ENCODE measurements at regions not wholly inside any gene's neighbourhood (a gene's known extent, or its start where the extent isn't known, plus 50 kb on each side); places are given as distances from the start of the nearest gene placed in this dataset.

DNA sequence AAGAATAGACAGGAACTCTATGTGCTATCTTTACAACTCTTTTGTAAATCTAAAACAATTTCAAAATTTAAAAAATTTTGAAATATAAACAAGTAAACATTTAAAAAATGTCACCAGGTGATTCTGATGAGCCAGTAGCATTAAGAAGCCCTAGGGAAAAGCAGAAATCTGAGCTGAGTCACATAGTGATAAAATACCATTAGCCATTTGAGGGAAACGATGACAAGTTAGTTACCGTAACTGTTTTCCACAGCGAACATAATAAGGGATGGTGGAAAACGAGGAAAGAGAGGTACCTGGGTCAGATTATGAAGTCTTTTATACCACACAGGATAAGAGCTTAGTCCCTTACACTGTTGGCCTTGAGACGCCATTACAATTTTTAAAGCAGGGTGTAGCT is 55.5 kb downstream of the PRR15 start:
- no peak for DNase-seq
- POLR2A ChIA-PET = no interaction called here
- no peaks in the 10 kb centered on the region for H3K9me3 ChIP-seq (ENCODE audit: control extremely low read depth in 1 of 3, control insufficient read depth in 2 of 3, insufficient read depth in 1 of 3, low read length in 2 of 3)
- ATAC-seq (ENCODE audit: low read depth) = no peak
- no peak overlapping the region for H2AFZ ChIP-seq (ENCODE audit: insufficient read depth, low read depth, low read length, poor library complexity, severe bottlenecking)
- H4K20me1 ChIP-seq (ENCODE audit: control insufficient read depth, insufficient read depth, low read length, poor library complexity, severe bottlenecking) = no peaks in the 10 kb centered on the region
- H3K27me3 ChIP-seq (replicated peaks in 1 of 4; ENCODE audit: control extremely low read depth in 1 of 4, control insufficient read depth in 3 of 4, insufficient read depth in 4 of 4, low read length in 3 of 4) = peaks cover 0 to 2% (median 0%) of the 10 kb centered on the region in 4 experiments
- H3K27me3 Mint-ChIP-seq = peaks cover 38% of the 10 kb centered on the region
- H3K27ac ChIP-seq (ENCODE audit: low read length in 2 of 2) = no peak overlapping the region
- H3K4me1 ChIP-seq (ENCODE audit: control insufficient read depth in 2 of 2, insufficient read depth in 2 of 2, low read length in 2 of 2) = no peaks in the 10 kb centered on the region
- no peak overlapping the region for H3K4me2 ChIP-seq (replicated peaks; ENCODE audit: low read depth, low read length, poor library complexity, severe bottlenecking)
- H3K4me3 ChIP-seq (ENCODE audit: control extremely low read depth in 1 of 5, extremely low read depth in 1 of 5, insufficient read depth in 1 of 5, low read depth in 2 of 5, low read length in 4 of 5) = no peak overlapping the region
- H3K9ac ChIP-seq (ENCODE audit: low read length) = no peak overlapping the region
- CTCF ChIA-PET = no interaction called here
- intact Hi-C loops (cut with micrococcal nuclease) = no loop called here
- WGBS (ENCODE audit: insufficient coverage) = no CpG with 5 or more reads among the region's 5 CpGs
- TF ChIP-seq CTCF (IDR thresholded peaks at IDR 0.05) (no peak), EZH2 (IDR thresholded peaks at IDR 0.05; ENCODE audit: borderline replicate concordance, insufficient read depth, low read depth, low read length, poor library complexity, severe bottlenecking) (no peak)
- H3K4me1 Mint-ChIP-seq = no peaks in the 10 kb centered on the region
- H3K27ac Mint-ChIP-seq = no peak overlapping the region
- no peaks in the 10 kb centered on the region for H3K79me2 ChIP-seq (ENCODE audit: control insufficient read depth, insufficient read depth, low read length)
- H3K36me3 ChIP-seq (replicated peaks in 1 of 2; ENCODE audit: control extremely low read depth in 1 of 2, control insufficient read depth in 1 of 2, extremely low read depth in 1 of 2, insufficient read depth in 2 of 2, low read length in 1 of 2) = no peaks in the 10 kb centered on the region
- peaks cover 2% of the 10 kb centered on the region for H3K9me3 Mint-ChIP-seq (ENCODE audit: insufficient read depth)
- no peak overlapping the region for H3K4me3 Mint-ChIP-seq

- POLR2A ChIA-PET = no interaction called here
- Histone ChIP-seq H3K4me1 (ENCODE audit: control insufficient read depth in 2 of 2, insufficient read depth in 2 of 2, low read length in 2 of 2) (no peaks in the 10 kb centered on the region), H3K27me3 (replicated peaks in 1 of 4; ENCODE audit: control extremely low read depth in 1 of 4, control insufficient read depth in 3 of 4, insufficient read depth in 4 of 4, low read length in 3 of 4) (peaks cover 0 to 2% (median 0%) of the 10 kb centered on the region in 4 experiments), H3K79me2 (ENCODE audit: control insufficient read depth, insufficient read depth, low read length) (no peaks in the 10 kb centered on the region), H4K20me1 (ENCODE audit: control insufficient read depth, insufficient read depth, low read length, poor library complexity, severe bottlenecking) (no peaks in the 10 kb centered on the region), H3K4me3 (ENCODE audit: control extremely low read depth in 1 of 5, extremely low read depth in 1 of 5, insufficient read depth in 1 of 5, low read depth in 2 of 5, low read length in 4 of 5) (no peak overlapping the region), H3K36me3 (replicated peaks in 1 of 2; ENCODE audit: control extremely low read depth in 1 of 2, control insufficient read depth in 1 of 2, extremely low read depth in 1 of 2, insufficient read depth in 2 of 2, low read length in 1 of 2) (no peaks in the 10 kb centered on the region), H3K4me2 (replicated peaks; ENCODE audit: low read depth, low read length, poor library complexity, severe bottlenecking) (no peak overlapping the region), H3K9me3 (ENCODE audit: control extremely low read depth in 1 of 3, control insufficient read depth in 2 of 3, insufficient read depth in 1 of 3, low read length in 2 of 3) (no peaks in the 10 kb centered on the region), H2AFZ (ENCODE audit: insufficient read depth, low read depth, low read length, poor library complexity, severe bottlenecking) (no peak overlapping the region), H3K9ac (ENCODE audit: low read length) (no peak overlapping the region), H3K27ac (ENCODE audit: low read length in 2 of 2) (no peak overlapping the region)
- CTCF ChIA-PET = no interaction called here
- Mint-ChIP-seq H3K4me3 (no peak overlapping the region), H3K9me3 (ENCODE audit: insufficient read depth) (peaks cover 2% of the 10 kb centered on the region), H3K4me1 (no peaks in the 10 kb centered on the region), H3K27me3 (peaks cover 40% of the 10 kb centered on the region), H3K27ac (no peak overlapping the region)
- TF ChIP-seq CTCF (IDR thresholded peaks at IDR 0.05) (no peak), EZH2 (IDR thresholded peaks at IDR 0.05; ENCODE audit: borderline replicate concordance, insufficient read depth, low read depth, low read length, poor library complexity, severe bottlenecking) (no peak)
- no peak for DNase-seq
- intact Hi-C loops (cut with micrococcal nuclease) = no loop called here
- ATAC-seq (ENCODE audit: low read depth) = no peak
- WGBS (ENCODE audit: insufficient coverage) = 66% methylated on average over 3 of the region's 6 CpGs
Observed at GRCh38 chr7:29619848-29620555, 56.4 kb downstream of the PRR15 start.
